ENCODE measurements at regions not wholly inside any gene's neighbourhood (a gene's known extent, or its start where the extent isn't known, plus 50 kb on each side); places are given as distances from the start of the nearest gene placed in this dataset.

DNA sequence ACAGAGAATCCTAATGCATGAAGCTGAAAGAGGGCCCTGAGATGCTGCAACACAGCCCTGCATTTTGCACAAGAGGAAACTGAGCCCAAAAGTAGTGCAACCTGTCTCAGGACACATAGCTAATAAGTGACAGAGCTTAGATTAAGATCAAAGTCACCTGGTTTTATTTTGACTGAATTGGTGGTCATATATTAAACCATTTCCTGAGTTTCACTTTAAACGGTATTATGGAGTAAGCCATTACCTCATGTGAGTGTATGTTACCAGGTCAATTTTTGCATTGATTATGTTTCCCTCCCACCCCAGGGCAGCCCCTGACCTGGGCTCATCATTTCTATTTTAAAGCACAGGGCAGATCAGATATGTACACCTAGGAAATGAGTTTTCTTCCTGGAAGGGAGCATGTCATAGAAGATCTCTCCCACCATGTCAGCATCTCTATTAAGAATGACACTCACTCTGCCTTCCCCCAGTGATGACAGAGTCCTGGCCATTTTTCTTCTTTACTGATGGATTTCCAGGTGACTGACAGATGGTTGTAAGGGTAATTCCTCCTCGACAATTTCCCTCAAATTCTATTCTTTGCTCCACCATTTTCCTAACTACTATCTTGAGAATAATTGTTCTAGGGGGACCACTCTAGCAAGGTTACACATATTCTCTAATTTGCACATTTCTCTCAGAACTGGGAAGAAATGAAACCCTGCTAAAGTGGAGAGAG, 441.3 kb upstream of the SLC14A2 start:
- ATAC-seq, result no peak
- DNase-seq, result no peak
- no peaks in the 10 kb centered on the region for H3K36me3 ChIP-seq

DNA sequence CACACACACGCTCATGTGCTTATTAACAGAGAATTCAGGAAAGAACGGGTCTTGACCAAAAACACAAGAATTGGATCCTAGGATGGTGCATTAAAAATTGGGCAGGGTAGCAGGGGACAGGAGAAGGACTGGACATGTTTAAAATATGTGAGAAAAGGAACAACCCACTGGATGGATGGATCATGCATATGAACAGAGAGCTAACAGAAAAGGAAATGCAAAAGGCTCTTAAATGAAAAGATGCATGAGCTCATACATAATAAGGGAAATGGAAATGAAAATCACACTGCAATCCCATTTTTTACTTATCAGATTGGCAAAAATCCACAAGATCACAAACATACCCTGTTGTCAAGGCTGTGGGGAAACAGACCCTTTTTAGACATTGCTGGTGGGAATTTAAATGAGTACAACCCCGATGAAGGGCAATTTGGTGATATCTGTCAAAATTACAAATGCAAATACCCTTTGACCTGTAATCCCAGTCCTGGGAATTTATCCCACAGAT, 440.6 kb upstream of the SLC14A2 start:
- Histone ChIP-seq H3K4me1 (no peaks in the 10 kb centered on the region), H3K27ac (no peak overlapping the region), H3K27me3 (ENCODE audit: low read depth) (no peaks in the 10 kb centered on the region), H3K4me3 (no peak overlapping the region), H3K9me3 (no peaks in the 10 kb centered on the region), H3K36me3 (no peaks in the 10 kb centered on the region)
- intact Hi-C loops (cut with DNase I), result no loop called here
- TF ChIP-seq, protein P1, sequence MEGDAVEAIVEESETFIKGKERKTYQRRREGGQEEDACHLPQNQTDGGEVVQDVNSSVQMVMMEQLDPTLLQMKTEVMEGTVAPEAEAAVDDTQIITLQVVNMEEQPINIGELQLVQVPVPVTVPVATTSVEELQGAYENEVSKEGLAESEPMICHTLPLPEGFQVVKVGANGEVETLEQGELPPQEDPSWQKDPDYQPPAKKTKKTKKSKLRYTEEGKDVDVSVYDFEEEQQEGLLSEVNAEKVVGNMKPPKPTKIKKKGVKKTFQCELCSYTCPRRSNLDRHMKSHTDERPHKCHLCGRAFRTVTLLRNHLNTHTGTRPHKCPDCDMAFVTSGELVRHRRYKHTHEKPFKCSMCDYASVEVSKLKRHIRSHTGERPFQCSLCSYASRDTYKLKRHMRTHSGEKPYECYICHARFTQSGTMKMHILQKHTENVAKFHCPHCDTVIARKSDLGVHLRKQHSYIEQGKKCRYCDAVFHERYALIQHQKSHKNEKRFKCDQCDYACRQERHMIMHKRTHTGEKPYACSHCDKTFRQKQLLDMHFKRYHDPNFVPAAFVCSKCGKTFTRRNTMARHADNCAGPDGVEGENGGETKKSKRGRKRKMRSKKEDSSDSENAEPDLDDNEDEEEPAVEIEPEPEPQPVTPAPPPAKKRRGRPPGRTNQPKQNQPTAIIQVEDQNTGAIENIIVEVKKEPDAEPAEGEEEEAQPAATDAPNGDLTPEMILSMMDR (IDR thresholded peaks at IDR 0.05), result no peak
- DNase-seq (no peak), ATAC-seq (no peak)

More for the DNA sequence above, 441.3 kb upstream of the SLC14A2 start:
- Histone ChIP-seq H3K4me1 (no peaks in the 10 kb centered on the region), H3K9me3 (no peaks in the 10 kb centered on the region), H3K27ac (no peak overlapping the region), H3K27me3 (ENCODE audit: low read depth) (no peaks in the 10 kb centered on the region), H3K4me3 (no peak overlapping the region)
- TF ChIP-seq, protein P1 (IDR thresholded peaks at IDR 0.05), result no peak
- intact Hi-C loops (cut with DNase I), result no loop called here

DNA sequence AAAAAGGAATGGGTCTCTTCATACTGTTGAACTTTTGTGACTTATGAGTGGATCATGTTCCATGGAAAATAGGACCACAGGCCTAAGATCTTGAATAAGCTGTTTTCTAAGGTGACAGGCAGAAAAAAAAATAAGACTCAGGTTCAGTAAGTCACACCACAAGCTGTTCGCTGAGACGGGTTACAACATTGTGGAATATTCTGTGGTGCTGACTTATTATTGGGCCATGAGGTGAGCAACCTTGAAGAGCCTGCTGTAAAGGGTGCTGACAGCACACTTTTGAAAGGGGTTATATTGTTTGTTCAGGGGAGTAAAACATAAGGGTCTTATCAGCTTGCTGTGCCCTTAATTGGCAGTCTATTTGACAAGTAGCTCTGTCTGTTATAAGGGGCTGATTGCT, 439.8 kb upstream of the SLC14A2 start:
- Histone ChIP-seq H3K4me1 (no peaks in the 10 kb centered on the region), H3K27ac (no peak overlapping the region), H3K4me3 (no peak overlapping the region), H3K36me3 (no peaks in the 10 kb centered on the region), H3K27me3 (ENCODE audit: low read depth) (no peaks in the 10 kb centered on the region), H3K9me3 (no peaks in the 10 kb centered on the region)
- DNase-seq (no peak), ATAC-seq (no peak)
- intact Hi-C loops (cut with DNase I), result no loop called here
- TF ChIP-seq, protein P1 (IDR thresholded peaks at IDR 0.05), result no peak

DNA sequence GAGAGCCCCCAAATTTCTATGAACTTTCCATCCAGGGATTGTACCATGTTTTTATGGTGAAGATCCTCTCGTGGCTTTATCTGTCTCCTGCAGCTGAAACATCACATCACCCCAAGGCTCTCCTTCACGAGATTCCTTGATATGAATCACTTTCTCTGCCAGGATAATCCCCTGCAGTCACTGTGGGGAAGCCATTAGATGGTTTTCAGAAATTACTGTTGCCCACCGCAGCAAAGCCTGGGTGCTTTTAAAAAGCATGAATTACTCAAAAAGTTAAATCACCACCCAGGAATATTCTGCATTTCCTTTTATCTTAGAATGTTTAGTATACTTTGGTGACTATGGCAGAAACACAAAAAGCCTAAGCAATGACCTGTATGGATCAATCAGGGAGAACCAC, 428.4 kb upstream of the SLC14A2 start:
- intact Hi-C loops (cut with DNase I), result no loop called here
- Histone ChIP-seq H3K27me3 (ENCODE audit: low read depth) (no peaks in the 10 kb centered on the region), H3K4me1 (no peaks in the 10 kb centered on the region), H3K27ac (no peak overlapping the region), H3K9me3 (no peaks in the 10 kb centered on the region), H3K36me3 (no peaks in the 10 kb centered on the region), H3K4me3 (no peak overlapping the region)
- ATAC-seq (no peak), DNase-seq (no peak)
- TF ChIP-seq, protein P1 (IDR thresholded peaks at IDR 0.05), result no peak

DNA sequence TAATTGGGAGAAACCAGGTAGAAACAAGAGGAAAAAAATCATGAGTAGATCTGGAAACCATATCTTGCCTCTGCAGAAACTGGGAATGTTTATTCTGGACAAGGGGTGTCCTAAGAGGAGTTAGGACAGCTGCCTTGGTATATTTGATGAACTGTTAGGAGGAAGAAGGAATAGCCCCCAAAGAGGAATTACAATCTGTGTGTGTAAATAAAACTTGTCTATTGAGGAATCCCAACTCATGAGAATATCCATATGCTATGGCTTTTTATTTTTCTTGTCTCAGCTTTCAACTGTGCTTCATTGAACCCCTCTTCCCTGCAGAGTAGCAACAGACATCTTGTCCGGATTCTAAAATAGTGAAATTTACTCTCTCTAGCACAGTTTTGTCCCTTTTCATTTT, 423.5 kb upstream of the SLC14A2 start:
- TF ChIP-seq, protein P1 (IDR thresholded peaks at IDR 0.05), result no peak
- Histone ChIP-seq H3K4me1 (no peaks in the 10 kb centered on the region), H3K27ac (no peak overlapping the region), H3K27me3 (ENCODE audit: low read depth) (no peaks in the 10 kb centered on the region), H3K36me3 (no peaks in the 10 kb centered on the region), H3K9me3 (no peaks in the 10 kb centered on the region), H3K4me3 (no peak overlapping the region)
- intact Hi-C loops (cut with DNase I), result no loop called here
- ATAC-seq, result no peak
- DNase-seq, result no peak
